RPMI8226 (cell line): ENCODE measurements at regions not wholly inside any gene's neighbourhood (a gene's known extent, or its start where the extent isn't known, plus 50 kb on each side); places are given as distances from the start of the nearest gene placed in this dataset.

Experiments
- DNase-seq: peaks from one replicate; pipeline ENCODE4 v3.0.0-alpha.2; 2015

- DNase-seq = no peak
Measured at GRCh38 chr9:108546215-108546614, 309.6 kb downstream of the ACTL7B start.

GRCh38 chr9:108545436-108545835 is 310.4 kb downstream of the ACTL7B start:
- no peak for DNase-seq

GRCh38 chr9:108544866-108545265 is 310.9 kb downstream of the ACTL7B start:
- DNase-seq = no peak

GRCh38 chr9:108543251-108543778 is 312.5 kb downstream of the ACTL7B start:
- no peak for DNase-seq

GRCh38 chr9:108537756-108538155 is 318.0 kb downstream of the ACTL7B start:
- no peak for DNase-seq

GRCh38 chr9:108536836-108537601 is 318.8 kb downstream of the ACTL7B start:
- no peak for DNase-seq

- no peak for DNase-seq
Measured at GRCh38 chr9:108535526-108535925, 320.3 kb downstream of the ACTL7B start.

GRCh38 chr9:108534741-108535140 is 321.0 kb downstream of the ACTL7B start:
- DNase-seq = no peak

GRCh38 chr9:108530141-108530540 is 325.6 kb downstream of the ACTL7B start:
- DNase-seq = no peak

- no peak for DNase-seq
Measured at GRCh38 chr9:108528231-108528630, 327.6 kb downstream of the ACTL7B start.

GRCh38 chr9:108526518-108526917 is 329.3 kb downstream of the ACTL7B start:
- DNase-seq = no peak

GRCh38 chr9:108525186-108525585 is 330.6 kb downstream of the ACTL7B start:
- DNase-seq = no peak

- no peak for DNase-seq
Measured at GRCh38 chr9:108521063-108521590, 334.7 kb downstream of the ACTL7B start.

GRCh38 chr9:108519437-108519836 is 336.3 kb downstream of the ACTL7B start:
- DNase-seq = no peak

- no peak for DNase-seq
Measured at GRCh38 chr9:108517651-108518365, 338.0 kb downstream of the ACTL7B start.

GRCh38 chr9:108516391-108516790 is 339.4 kb downstream of the ACTL7B start:
- no peak for DNase-seq

- DNase-seq = no peak
Measured at GRCh38 chr9:108515856-108516255, 339.9 kb downstream of the ACTL7B start.

- DNase-seq = no peak
Measured at GRCh38 chr9:108512426-108513173, 343.2 kb downstream of the ACTL7B start.

- DNase-seq = no peak
Measured at GRCh38 chr9:108511307-108511706, 344.5 kb downstream of the ACTL7B start.

- no peak for DNase-seq
Measured at GRCh38 chr9:108496846-108497245, 358.9 kb downstream of the ACTL7B start.

GRCh38 chr9:108489567-108489966 is 366.2 kb downstream of the ACTL7B start:
- no peak for DNase-seq

- no peak for DNase-seq
Measured at GRCh38 chr9:108486831-108487230, 369.0 kb downstream of the ACTL7B start.

GRCh38 chr9:108484468-108484867 is 371.3 kb downstream of the ACTL7B start:
- no peak for DNase-seq
